Left cardiac atrium (tissue), 4 donors: ENCODE measurements at regions not wholly inside any gene's neighbourhood (a gene's known extent, or its start where the extent isn't known, plus 50 kb on each side); places are given as distances from the start of the nearest gene placed in this dataset.
A peak's percentile ranks its signal among the peaks of the same experiment; 100 is the strongest.
"Not testable (repeated sequence)": the region's sequence is repeated elsewhere in the genome, so short reads cannot be mapped to it uniquely, and the experiment has no call there.

Experiments used
- ATAC-seq, 2 donors: fragments of 200-7000 bp; cut with Tn5 transposase; one replicate each; pipeline ENCODE4 v1.9.1; 2020; ENCODE audit warnings: mild to moderate bottlenecking in 2 of 2, moderate library complexity in 2 of 2
- DNase-seq: peaks from one replicate; pipeline ENCODE4 v3.0.0-alpha.2; 2020
- intact Hi-C, 2 donors: fragments of 100-400 bp; cut with DNase I; formaldehyde crosslinking; loops; one replicate each; pipeline versions ENCODE4 v1.14.1 to v1.15.1; 2022 to 2023
- donor health status: DM: no; HTN: yes; CAD: no.
- donor health status: DM: no; HTN: yes; CAD: no; lungs with severe emphysema.
- donor health status: DM: yes; HTN: yes; CAD: no.
- donor health status: Dilated cardiomyopathy.

DNA sequence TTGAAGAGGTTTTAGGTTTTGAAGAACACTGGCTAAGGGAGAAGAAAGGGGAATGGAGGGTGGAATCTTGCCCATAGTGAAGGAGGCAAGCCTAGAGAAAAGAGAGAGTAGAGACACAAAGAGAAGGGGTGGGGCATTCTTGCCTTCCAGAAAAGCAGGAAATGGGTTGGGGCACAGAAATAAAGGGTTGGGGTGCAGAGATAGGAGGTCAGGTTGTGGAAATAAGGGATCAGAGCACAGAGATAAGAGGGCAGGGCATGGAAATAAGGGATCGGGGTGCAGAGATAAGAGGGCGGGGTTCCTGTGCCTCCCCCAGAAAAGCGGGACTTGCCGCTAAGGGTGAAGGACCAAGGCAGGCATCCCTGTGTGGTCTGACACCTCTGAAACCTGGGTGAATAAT is 69.9 kb downstream of the ALG1L2 start:
- ATAC-seq, DNase-seq, intact Hi-C loops: not testable (repeated sequence)

DNA sequence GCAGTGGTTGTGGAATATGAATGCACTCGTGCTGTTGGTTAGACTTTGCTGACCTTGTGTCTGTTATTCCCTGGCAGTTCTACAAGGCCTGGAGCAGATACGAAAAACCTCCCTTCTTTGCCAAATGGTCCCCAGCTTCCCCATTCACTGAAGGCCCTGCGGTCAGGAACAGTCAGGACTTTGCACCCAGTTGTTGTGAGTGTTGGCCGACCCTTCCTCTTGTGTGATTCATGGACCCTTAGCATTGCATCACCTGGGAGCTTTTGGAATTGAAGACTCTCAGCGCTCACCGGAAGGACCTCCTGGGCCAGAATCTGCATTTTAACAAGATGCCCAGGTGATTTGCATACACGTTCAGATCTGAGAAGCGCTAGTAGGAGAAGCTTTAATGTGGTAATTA is 71.6 kb downstream of the ALG1L2 start:
- intact Hi-C loops, DNase-seq, ATAC-seq: not testable (repeated sequence)

DNA sequence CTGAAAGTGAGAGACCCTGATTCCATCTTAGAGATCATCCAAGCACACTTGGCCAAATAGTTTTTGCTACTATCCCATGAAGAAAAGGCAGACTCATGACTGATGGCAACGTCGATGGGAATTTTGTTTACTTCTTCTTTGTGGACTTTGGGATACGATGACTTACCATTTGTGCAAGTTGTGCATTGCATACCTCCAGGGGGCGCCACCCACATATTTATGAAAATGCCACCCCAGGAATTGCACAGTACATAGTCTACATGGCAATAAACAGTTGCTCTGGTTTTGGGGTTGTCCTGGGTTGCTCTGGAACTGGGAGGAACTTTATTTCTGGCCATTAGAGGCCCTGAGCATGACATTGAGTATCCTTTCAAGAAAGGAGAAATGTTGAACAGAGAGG is 73.8 kb downstream of the ALG1L2 start:
- intact Hi-C loops, DNase-seq, ATAC-seq: not testable (repeated sequence)

DNA sequence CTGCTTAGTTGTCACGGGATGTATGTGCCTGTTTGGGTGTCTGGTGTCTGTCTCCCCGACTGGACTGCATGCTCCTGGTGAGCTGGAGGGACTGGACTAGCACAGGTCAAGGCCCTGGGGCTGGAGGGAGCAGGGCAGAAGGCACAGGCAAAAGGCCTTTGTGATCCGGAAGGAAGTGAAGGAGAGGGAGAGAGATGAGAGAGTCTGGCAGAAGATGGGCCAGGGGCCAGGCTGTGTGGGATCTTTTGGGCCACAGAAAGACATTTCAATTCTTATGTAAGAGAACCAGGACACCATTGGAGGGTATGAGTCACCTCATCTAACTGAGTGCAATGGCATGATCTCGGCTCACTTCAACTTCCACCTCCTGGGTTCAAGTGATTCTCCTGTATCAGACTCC is 85.2 kb downstream of the ALG1L2 start:
- intact Hi-C loops, DNase-seq: not testable (repeated sequence)

DNA sequence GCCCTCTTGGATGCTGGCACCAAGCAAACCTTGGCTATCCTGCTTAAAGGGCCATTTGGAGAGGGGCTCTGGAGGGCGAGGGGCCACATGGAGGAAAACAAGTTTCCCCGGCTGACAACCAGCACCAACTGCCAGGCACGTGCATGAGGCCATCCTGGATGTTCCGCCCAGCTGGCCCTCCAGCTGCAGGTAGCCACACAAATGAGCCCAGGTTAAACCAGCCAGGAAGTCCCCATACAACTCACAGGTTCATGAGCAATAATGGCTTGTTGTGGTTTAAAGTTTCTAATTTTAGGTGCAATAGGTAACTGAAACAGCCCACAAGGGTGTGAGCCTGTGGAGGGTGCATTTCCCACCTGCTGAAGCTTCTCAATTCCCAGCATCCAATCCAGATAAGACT is 93.6 kb downstream of the ALG1L2 start:
- intact Hi-C loops, DNase-seq, ATAC-seq: not testable (repeated sequence)

More for the DNA sequence above, 85.2 kb downstream of the ALG1L2 start:
- ATAC-seq: not testable (repeated sequence)

DNA sequence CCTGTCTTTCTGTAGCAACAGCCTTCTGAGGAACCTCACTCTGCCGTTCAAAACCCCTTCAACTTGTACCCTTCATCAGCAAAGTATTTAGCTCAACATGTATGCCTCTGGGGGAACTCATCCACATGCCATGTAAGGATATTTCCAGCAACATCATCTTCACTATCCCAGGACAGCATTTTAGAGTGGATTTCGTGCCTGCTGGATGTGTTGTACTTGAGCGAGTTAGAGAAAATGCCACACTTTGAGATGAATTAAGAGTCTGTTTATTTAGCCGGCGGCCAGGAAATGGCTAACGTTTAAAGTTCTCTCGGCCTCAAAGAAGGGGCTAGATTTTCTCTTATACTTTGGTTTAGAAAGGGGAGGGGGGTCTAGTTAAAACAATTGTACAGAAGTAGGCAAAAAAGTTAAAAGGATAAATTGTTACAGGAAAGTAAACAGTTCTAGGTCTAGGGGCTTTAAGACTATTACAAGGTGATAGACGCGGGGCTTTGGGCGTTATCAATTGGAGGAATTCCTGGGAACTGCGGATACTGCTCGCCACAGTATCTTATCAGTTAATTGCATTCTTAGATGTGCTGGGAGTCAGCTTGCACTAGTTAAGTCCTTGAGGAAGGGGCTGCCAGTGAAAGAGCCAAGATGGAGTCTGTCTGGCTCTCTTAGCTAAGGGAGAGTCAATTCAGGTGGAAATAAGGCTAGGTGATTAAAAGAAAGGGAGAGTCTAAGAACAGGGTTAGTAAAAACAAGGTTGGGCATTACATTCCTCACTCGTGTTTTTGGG is 95.0 kb downstream of the ALG1L2 start:
- DNase-seq, ATAC-seq, intact Hi-C loops: not testable (repeated sequence)

DNA sequence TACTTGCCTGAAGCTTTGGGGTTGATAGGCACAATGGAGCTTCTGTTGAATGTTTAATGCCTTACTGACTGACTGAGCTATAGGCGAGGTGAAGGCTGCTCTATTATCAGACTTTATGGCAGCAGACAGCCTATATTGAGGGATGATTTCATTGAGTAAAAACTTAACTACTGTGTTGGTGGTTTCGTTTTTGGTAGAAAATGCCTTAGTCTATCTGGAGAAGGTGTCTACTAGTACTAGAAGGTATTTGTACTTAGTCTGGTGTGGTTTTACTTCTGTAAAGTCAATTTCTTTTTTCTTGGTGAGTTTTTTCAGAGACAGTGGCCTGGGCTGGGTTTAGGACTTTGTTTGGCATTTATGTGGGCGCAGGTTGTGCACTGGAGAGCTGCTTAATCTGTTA is 97.2 kb downstream of the ALG1L2 start:
- DNase-seq, intact Hi-C loops, ATAC-seq: not testable (repeated sequence)

DNA sequence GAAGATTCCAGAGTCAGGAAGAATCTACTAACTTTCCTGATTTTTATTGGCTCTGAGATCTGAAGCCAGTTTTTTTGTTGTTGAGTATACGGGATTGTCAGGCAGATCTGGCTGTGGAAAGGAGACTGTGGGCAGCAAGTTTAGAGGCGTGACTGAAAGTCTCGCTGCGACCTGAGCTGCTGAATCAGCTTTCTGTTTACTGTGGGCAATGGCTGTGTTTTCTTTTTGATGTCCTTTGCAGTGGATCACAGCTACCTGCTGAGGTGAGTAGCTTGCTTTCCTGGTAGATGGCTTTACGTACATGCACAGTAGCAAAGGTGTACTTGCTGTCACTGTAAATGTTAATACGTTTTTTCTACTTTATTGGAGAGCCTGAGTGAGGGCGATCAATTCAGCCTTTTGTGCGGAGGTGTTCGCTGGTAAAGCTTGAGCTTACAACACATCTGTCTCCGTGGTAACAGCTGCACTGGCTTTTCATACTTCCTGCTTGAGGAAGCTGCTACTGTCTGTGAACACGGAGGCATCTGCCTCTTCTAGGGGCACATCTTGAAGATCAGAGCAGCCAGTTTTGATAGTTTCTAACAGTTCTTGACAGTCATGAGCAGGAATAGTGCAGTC is 97.8 kb downstream of the ALG1L2 start:
- ATAC-seq, intact Hi-C loops: not testable (repeated sequence)
- DNase-seq: peak; percentile 29

DNA sequence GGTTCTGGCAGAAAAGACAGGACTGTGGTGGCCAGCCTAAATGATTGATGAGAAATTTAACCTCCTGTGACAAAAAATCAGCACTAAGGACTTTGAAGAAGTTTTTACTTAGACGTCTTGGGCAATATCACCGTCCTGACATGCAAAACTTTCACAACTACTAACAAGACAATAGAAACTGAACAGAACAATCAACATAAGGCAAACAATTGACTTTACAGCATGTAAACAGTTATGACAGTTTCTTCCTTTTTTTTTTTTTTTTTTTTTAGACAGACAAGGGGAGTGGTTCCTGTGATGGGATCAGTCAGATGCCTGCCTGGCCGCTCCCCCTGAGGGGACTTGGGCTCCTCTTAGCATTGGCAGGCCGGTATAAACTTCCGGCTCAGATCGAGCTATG is 100.8 kb downstream of the ALG1L2 start:
- intact Hi-C loops, ATAC-seq, DNase-seq: not testable (repeated sequence)

DNA sequence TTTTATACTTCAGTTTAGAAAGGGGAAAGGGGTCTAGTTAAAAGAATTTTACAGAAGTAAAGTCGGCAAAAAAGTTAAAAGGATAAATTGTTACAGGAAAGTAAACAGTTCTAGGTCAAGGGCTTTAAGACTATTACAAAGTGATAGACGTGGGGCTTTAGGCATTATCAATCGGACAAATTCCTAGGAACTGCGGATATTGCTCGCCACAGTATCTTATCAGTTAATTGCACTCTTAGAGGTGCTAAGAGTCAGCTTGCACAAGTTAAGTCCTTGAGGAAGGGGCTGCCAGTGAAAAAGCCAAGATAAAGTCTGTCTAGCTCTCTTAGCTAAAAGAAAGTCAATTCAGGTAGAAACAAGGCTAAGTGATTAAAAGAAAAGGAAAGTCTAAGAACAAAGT is 102.1 kb downstream of the ALG1L2 start:
- ATAC-seq: not testable (repeated sequence)

DNA sequence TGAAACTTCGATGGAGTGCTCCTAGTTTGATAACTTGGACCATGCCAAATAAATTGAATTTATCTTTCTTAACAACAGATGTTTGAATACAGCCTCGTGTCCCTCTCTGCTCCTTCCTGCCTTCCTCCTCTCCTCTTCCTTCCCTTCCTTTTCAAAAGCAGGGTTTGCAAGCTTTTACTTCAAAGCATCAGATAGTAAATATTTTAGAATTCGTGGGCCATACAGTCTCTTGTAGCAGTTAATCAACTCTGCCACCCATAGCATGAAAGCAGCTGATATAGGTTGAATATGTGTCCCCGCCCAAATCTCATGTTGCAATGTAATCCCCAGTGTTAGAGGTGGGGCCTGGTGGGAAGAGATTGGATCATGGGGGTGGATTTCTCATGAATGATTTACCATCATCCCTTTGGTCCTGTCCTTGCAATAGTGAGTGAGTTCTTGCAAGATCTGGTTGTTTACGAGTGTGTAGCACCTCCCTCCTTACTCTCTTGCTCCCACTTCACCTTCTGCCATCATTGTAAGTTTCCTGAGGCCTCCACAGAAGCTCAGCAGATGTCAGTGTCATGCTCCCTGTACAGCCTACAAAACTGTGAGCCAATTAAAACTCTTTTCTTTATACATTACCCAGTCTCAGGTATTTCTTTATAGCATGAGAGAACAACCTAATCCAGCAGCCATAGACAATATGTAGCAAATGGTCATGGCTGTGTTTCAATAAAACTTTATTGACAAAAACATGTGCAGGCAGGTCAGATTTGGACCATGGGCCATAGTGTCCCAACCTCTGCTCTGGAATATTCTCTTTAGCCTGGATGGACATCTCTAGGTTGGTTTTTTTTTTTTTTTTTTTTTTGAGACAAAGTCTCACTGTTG is 102.8 kb downstream of the ALG1L2 start:
- intact Hi-C loops, ATAC-seq, DNase-seq: not testable (repeated sequence)

More for the DNA sequence above, 102.1 kb downstream of the ALG1L2 start:
- DNase-seq, intact Hi-C loops: not testable (repeated sequence)

DNA sequence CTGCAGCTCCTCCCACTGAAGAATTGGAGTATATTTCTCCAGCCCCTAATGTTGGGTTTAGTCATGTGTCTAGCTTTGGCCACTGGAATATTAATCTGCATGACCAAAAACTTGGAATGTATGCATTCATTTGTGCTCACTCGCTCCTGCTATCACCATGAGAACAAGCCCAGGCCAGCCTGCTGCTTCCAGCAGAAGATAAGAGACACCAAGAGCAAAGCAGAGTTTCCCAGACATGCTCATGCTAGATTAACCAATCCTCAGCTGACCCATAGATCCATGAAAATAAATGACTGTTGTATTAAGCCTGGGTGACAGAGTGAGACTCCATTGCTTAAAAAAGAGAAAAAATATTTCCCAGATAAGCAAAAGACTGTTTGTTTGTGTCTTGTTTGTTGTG is 119.6 kb downstream of the ALG1L2 start:
- ATAC-seq, DNase-seq, intact Hi-C loops: not testable (repeated sequence)

DNA sequence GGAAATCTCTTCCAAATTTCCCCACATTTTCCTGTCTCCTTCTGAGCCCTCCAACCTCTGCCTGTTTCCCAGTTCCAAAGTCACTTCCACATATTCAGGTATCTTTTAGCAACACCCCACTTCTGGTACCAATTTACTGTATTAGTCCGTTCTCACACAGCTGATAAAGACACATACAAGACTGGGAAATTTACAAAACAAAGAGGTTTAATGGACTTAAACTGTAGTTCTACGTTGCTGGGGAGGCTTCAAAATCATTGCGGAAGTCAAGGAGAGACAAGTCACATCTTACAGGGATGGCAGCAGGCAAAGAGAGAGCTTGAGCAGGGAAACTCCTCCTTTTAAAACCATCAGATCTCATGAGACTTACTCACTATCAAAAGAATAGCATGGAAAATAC is 122.0 kb downstream of the ALG1L2 start:
- ATAC-seq, DNase-seq, intact Hi-C loops: not testable (repeated sequence)

DNA sequence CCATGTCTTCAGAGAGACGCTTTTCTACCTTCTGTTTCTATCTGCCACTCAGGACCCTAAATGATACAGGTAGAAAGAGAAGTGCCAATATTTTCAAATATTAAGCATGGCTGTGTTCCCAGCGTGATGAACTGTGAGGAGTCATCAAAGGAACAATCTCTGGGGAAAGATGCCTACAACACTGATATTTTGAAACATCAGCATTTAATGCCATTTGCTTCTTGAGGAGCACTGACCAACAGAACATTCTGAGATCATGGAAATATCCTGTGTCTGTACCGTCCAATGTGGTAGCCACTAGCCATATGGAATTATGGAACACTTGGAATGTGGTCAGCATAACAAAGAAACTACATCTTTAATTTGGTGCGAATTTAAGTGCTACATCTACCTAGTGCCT is 117.9 kb upstream of the COL6A5 start:
- no peak for DNase-seq
- ATAC-seq: no peak
- intact Hi-C loops: no loop called here

DNA sequence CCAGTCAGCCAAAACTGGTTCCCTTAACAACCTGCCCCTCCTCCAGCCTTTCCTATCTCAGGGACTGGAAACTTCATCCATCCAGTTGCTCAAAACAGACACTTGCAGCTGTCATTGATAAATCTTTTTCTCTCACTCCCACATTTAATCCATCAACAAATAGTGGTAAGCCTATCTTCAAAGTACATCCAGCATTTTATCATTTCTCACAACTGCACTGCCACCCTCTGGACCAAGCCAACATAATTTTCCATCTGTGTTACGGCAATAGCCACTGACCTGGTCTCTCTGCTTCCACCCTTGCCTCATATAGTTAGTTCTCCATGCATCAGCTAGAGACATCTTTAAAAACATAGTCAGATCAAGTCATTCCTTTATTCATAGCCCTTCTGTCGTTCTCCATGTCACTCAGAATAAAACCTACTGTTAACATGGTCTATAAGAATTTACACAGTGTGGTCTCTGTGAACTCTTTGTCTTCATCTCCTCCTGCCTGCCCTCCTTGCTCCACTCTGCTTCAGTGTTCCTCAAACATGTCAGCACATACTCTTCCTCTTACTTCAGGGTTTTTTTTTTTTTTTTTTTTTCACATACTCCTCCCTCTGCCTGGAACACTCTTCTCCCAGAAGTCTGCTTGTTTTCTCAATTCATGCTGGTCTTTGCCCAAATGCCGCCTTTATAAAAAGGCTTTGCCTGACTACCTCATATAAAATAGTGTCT is 102.5 kb upstream of the COL6A5 start:
- DNase-seq (no peak), ATAC-seq (peak; percentile 63 to 93)
- intact Hi-C loops: no loop called here

DNA sequence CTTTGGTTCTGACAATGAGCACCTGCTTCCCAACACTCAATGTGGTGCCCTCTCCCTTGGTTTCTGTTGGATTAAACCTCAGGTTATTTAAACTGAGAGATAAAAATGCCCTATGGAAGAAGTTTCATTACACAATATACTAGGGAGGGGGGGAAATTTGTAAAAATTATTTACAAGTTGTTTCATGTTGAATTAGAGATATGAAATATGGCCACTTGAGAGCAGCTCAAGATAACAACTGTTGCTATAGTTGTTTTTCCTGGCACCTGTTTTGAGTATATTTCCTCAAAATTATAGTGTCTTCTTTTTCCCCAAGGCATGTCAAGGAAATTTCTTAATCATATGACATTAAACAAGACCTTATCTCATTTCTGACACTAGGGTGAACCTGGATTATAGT is 101.7 kb upstream of the COL6A5 start:
- intact Hi-C loops: no loop called here
- ATAC-seq: peak in 1 of 2 donors; percentile 69
- no peak for DNase-seq

DNA sequence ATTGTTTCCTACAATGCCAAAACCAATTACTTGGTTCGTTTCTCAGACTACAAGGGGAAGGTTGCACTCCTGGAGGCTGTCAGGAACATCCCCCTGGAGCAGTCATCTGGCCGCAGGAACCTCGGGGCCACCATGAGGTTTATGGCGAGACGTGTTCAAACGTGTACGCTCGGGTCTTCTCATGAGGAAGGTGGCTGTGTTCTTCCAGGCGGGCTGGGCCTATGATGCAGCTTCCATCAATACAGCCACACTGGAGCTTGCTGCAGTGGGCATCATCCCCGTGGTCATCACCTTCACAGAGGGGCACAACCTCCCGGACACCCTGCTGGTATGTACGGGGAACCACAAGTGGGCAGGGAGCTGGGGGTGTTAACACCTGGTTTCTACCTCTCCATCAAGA is 94.5 kb upstream of the COL6A5 start:
- DNase-seq (no peak), ATAC-seq (no peak)
- intact Hi-C loops: no loop called here

DNA sequence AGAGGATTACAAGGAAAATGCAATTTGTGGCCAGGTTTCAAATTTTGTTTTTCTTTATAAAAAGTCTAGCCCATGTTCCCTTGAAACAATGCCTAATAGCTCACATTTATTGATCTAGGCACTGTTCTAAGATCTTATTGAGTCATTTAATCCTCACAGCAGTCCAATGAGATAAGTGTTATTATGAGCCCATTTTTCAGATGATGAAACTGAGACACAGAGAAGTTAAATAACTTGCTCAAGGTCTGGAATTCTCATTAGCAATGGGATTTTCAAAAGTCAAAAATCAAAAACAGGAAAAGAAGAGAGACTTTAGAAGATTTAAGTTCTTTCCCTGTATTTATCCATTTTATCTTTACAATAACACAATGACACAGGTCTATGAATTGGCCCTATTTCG is 90.0 kb upstream of the COL6A5 start:
- ATAC-seq (no peak), DNase-seq (no peak)
- intact Hi-C loops: no loop called here

DNA sequence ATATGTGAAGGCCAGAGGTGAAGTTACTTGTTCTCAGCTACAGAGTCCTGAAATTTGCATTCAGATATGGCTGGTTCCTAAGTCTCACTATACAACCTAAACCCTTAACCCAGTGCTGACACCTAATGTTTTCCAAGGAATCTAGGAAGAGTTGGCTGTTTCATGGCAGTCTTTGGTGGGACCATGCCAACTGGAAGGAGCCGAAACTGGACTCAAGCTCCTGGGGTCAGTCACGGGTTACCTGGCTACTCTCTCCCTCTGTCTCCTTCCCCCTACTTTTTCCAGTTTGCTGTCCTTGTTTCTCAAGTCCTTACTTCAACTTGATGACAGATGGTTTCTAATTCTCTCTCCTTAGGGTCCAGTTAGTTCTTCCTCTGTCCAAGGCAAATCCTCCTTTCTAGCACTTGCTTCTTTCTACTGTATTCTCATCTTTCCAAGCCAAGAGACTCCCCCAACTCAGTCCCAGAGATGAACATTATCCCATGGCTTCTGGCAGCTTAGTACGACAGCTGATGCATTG is 88.6 kb upstream of the COL6A5 start:
- ATAC-seq: no peak
- DNase-seq: no peak
- intact Hi-C loops: no loop called here
